ENCODE measurements at regions not wholly inside any gene's neighbourhood (a gene's known extent, or its start where the extent isn't known, plus 50 kb on each side); places are given as distances from the start of the nearest gene placed in this dataset.

GRCh38 chr9:75242426-75242825, 154.1 kb downstream of the OSTF1 start:
- intact Hi-C loops (cut with micrococcal nuclease; ENCODE audit: unreplicated experiment), result no loop called here
- H3K4me1 ChIP-seq (replicated peaks; ENCODE audit: insufficient read depth), result no peaks in the 10 kb centered on the region
- H3K9me2 ChIP-seq (ENCODE audit: insufficient read depth), result no peaks in the 10 kb centered on the region
- no peak overlapping the region for H3K4me2 ChIP-seq
- no peaks in the 10 kb centered on the region for H3K36me3 ChIP-seq (ENCODE audit: low read depth)
- BruUV-seq (replicated peaks), result no TSS peak
- no peak for DNase-seq
- H2AFZ ChIP-seq, result no peak overlapping the region
- H3F3A ChIP-seq (ENCODE audit: insufficient read depth, low read depth), result peaks cover 4% of the 10 kb centered on the region; the same call in 1 of the 2 replicates
- no peaks in the 10 kb centered on the region for H3K79me2 ChIP-seq (ENCODE audit: low read depth)
- no peak overlapping the region for H3K4me3 ChIP-seq
- no peaks in the 10 kb centered on the region for H3K27me3 ChIP-seq (ENCODE audit: insufficient read depth, low read depth)
- TF ChIP-seq EZH2 (IDR thresholded peaks at IDR 0.05; ENCODE audit: low read depth) (no peak), CTCF (conservative IDR thresholded peaks at IDR 0.05) (no peak)
- ChIA-PET CTCF (no interaction called here), POLR2A (ENCODE audit: unreplicated experiment) (no interaction called here)
- H3K27ac ChIP-seq, result no peak overlapping the region
- H4K20me1 ChIP-seq (ENCODE audit: insufficient read depth), result no peaks in the 10 kb centered on the region
- H3K9me3 ChIP-seq (ENCODE audit: insufficient read depth, low read depth), result 0 out of 2 replicates have a peak, but pooled peaks cover 4% of the 10 kb centered on the region

GRCh38 chr9:75246949-75247348, 158.6 kb downstream of the OSTF1 start:
- Histone ChIP-seq H3K27me3 (ENCODE audit: insufficient read depth, low read depth) (0 out of 2 replicates have a peak, but pooled peaks cover 6% of the 10 kb centered on the region), H3K9me2 (ENCODE audit: insufficient read depth) (no peaks in the 10 kb centered on the region), H3K27ac (no peak overlapping the region), H3F3A (ENCODE audit: insufficient read depth, low read depth) (no peaks in the 10 kb centered on the region), H3K4me1 (replicated peaks; ENCODE audit: insufficient read depth) (no peaks in the 10 kb centered on the region), H3K79me2 (ENCODE audit: low read depth) (no peaks in the 10 kb centered on the region), H2AFZ (no peak overlapping the region), H3K9me3 (ENCODE audit: insufficient read depth, low read depth) (0 out of 2 replicates have a peak, but pooled peaks cover 4% of the 10 kb centered on the region), H3K36me3 (ENCODE audit: low read depth) (no peaks in the 10 kb centered on the region), H3K4me2 (no peak overlapping the region), H4K20me1 (ENCODE audit: insufficient read depth) (no peaks in the 10 kb centered on the region), H3K4me3 (no peak overlapping the region)
- CTCF ChIA-PET, result no interaction called here
- TF ChIP-seq EZH2 (IDR thresholded peaks at IDR 0.05; ENCODE audit: low read depth) (no peak), CTCF (conservative IDR thresholded peaks at IDR 0.05) (no peak)
- no TSS peak for BruUV-seq (replicated peaks)
- DNase-seq, result no peak
- POLR2A ChIA-PET (ENCODE audit: unreplicated experiment), result no interaction called here
- intact Hi-C loops (cut with micrococcal nuclease; ENCODE audit: unreplicated experiment), result no loop called here

GRCh38 chr9:75265525-75265972, 177.2 kb downstream of the OSTF1 start:
- Histone ChIP-seq H3K79me2 (ENCODE audit: low read depth) (no peaks in the 10 kb centered on the region), H3F3A (ENCODE audit: insufficient read depth, low read depth) (no peaks in the 10 kb centered on the region), H3K4me3 (no peak overlapping the region), H3K4me2 (no peak overlapping the region), H3K27me3 (ENCODE audit: insufficient read depth, low read depth) (no peaks in the 10 kb centered on the region), H3K4me1 (replicated peaks; ENCODE audit: insufficient read depth) (no peaks in the 10 kb centered on the region), H3K9me2 (ENCODE audit: insufficient read depth) (no peaks in the 10 kb centered on the region), H3K36me3 (ENCODE audit: low read depth) (no peaks in the 10 kb centered on the region), H4K20me1 (ENCODE audit: insufficient read depth) (no peaks in the 10 kb centered on the region), H2AFZ (no peak overlapping the region), H3K9me3 (ENCODE audit: insufficient read depth, low read depth) (no peaks in the 10 kb centered on the region), H3K27ac (no peak overlapping the region)
- no TSS peak for BruUV-seq (replicated peaks)
- intact Hi-C loops (cut with micrococcal nuclease; ENCODE audit: unreplicated experiment), result loop anchor here (1.0 to 10.0 kb wide), 4 partner anchors 64 to 1439 kb away; no protein-coding TSS in a partner anchor
- CTCF ChIA-PET, result interaction anchor here (0.6 kb wide), 2 partner anchors 114 to 1770 kb away, joined by 3 read pairs; no protein-coding TSS in a partner anchor
- peak in 1 of 2 experiments; percentile 41 for DNase-seq
- TF ChIP-seq EZH2 (IDR thresholded peaks at IDR 0.05; ENCODE audit: low read depth) (no peak), CTCF (conservative IDR thresholded peaks at IDR 0.05) (peak; percentile 95)
- POLR2A ChIA-PET (ENCODE audit: unreplicated experiment), result no interaction called here
